Activated CD4-positive, alpha-beta memory T cell treated with anti-CD3 and anti-CD28 coated beads, Interleukin-2, amount 10 ng/mL, durations not matched to agents 7 days and 5 days (primary cell): ENCODE measurements at regions not wholly inside any gene's neighbourhood (a gene's known extent, or its start where the extent isn't known, plus 50 kb on each side); places are given as distances from the start of the nearest gene placed in this dataset.
"Not testable (repeated sequence)": the region's sequence is repeated elsewhere in the genome, so short reads cannot be mapped to it uniquely, and the experiment has no call there.

Experiments used
- CTCF ChIA-PET: fragments of 350-600 bp; sonication (Branson Sonifier 250); formaldehyde crosslinking; loops from one replicate; lab custom pipeline; 2021; ENCODE audit warnings: antibody characterized with exemption, inconsistent platforms; lab: Charles Lee
- POLR2A ChIA-PET: fragments of 350-600 bp; sonication (Branson Sonifier 250); formaldehyde crosslinking; loops from one replicate; lab custom pipeline; 2021; ENCODE audit warnings: antibody characterized with exemption; lab: Charles Lee
- DNase-seq: peaks from one replicate; pipeline ENCODE4 v3.0.0-alpha.2; 2020
- H3K27ac Mint-ChIP-seq: one replicate; pipeline ENCODE4 v1.8.0; 2021; ENCODE audit warnings: mild to moderate bottlenecking, mixed read lengths
- H3K27me3 Mint-ChIP-seq: one replicate; pipeline ENCODE4 v1.8.0; 2021; ENCODE audit warnings: mixed read lengths
- H3K36me3 Mint-ChIP-seq: one replicate; pipeline ENCODE4 v1.8.0; 2021; ENCODE audit warnings: low read depth, mixed read lengths
- H3K4me1 Mint-ChIP-seq: one replicate; pipeline ENCODE4 v1.8.0; 2021; ENCODE audit warnings: mixed read lengths
- H3K4me3 Mint-ChIP-seq: one replicate; pipeline ENCODE4 v1.8.0; 2021; ENCODE audit warnings: mild to moderate bottlenecking, mixed read lengths
- H3K9me3 Mint-ChIP-seq: one replicate; pipeline ENCODE4 v1.8.0; 2021; ENCODE audit warnings: mixed read lengths

DNA sequence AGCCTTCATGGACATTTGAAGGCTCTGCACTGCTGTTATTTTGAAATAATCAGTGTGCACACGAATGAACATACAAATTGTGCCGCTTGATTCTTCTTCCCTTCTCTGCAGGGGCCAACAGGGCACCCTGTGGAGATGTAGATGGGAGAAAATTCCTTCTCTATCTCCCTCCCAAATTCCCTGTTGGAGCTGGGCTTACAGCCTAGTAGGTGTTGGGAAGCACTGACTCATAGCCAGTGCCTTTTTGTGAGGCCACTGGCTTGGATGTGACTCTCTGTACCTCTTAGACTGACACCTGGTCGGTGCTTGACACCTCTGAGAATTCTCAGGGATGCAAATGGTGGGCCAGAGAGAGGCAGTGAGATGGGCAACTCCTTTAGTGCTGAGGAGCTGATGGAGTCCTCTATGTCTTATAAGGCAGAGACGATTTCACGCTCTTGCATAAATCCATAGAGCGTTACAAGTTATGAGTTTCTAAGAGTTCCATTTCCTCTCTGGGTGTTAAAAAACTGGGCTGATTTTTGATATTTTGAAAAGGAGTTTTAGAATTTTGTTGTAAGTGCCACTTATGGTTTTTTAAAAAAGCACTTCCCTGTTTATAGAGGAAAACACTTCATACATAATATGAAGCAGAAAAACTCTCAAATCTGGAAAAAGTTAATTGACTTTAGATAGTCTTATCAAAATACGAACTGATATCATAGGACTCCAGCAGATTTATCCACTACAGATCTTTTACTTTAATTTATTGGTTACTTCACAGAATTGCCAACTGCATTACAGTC is 89.8 kb upstream of the MAP3K7 start:
- Mint-ChIP-seq H3K36me3 (no peaks in the 10 kb centered on the region), H3K27me3 (peaks cover 17% of the 10 kb centered on the region), H3K4me1 (no peaks in the 10 kb centered on the region), H3K27ac (no peak overlapping the region), H3K4me3 (no peak overlapping the region), H3K9me3 (no peaks in the 10 kb centered on the region)
- ChIA-PET POLR2A (no interaction called here), CTCF (no interaction called here)
- no peak for DNase-seq

- CTCF ChIA-PET, H3K9me3 Mint-ChIP-seq, H3K4me3 Mint-ChIP-seq, H3K36me3 Mint-ChIP-seq, H3K27ac Mint-ChIP-seq, H3K4me1 Mint-ChIP-seq, POLR2A ChIA-PET, DNase-seq: not testable (repeated sequence)
- peaks cover 17% of the 10 kb centered on the region for H3K27me3 Mint-ChIP-seq
These were observed 88.2 kb upstream of the MAP3K7 start for GRCh38 chr6:90675107-90675506.

- H3K4me3 Mint-ChIP-seq, CTCF ChIA-PET, H3K9me3 Mint-ChIP-seq, H3K27ac Mint-ChIP-seq, DNase-seq, H3K4me1 Mint-ChIP-seq, H3K36me3 Mint-ChIP-seq, POLR2A ChIA-PET: not testable (repeated sequence)
- H3K27me3 Mint-ChIP-seq = peaks cover 17% of the 10 kb centered on the region
These were observed 87.2 kb upstream of the MAP3K7 start for GRCh38 chr6:90674077-90674476.

GRCh38 chr6:90669846-90670245 is 83.0 kb upstream of the MAP3K7 start:
- Mint-ChIP-seq H3K4me3 (no peak overlapping the region), H3K27ac (no peak overlapping the region), H3K9me3 (no peaks in the 10 kb centered on the region), H3K4me1 (no peaks in the 10 kb centered on the region), H3K36me3 (no peaks in the 10 kb centered on the region), H3K27me3 (peaks cover 6% of the 10 kb centered on the region)
- CTCF ChIA-PET = no interaction called here
- DNase-seq = no peak
- POLR2A ChIA-PET = no interaction called here

DNA sequence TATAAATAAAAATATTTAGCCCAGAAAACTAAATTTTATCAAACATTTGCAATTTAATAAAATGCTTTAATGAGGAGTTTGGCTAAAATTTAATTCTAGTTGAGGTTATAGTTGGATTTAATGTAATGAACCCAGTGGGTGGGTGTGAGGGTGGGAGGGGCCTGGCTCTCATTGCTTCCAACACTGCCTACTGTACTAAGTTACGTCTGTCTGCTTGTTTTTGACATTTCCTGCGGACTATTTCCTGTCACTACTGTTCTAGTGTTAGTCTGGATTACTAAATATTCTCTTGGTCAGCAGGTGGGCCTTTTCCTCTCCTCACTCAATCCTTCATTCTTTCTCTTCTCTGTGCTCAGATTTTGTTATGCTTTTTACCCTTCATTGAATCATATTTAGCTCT is 82.5 kb upstream of the MAP3K7 start:
- no peak for DNase-seq
- POLR2A ChIA-PET = no interaction called here
- Mint-ChIP-seq H3K9me3 (no peaks in the 10 kb centered on the region), H3K4me1 (no peaks in the 10 kb centered on the region), H3K4me3 (no peak overlapping the region), H3K27me3 (peaks cover 3% of the 10 kb centered on the region), H3K36me3 (no peaks in the 10 kb centered on the region), H3K27ac (no peak overlapping the region)
- CTCF ChIA-PET = no interaction called here

- ChIA-PET POLR2A (no interaction called here), CTCF (no interaction called here)
- no peaks in the 10 kb centered on the region for H3K36me3 Mint-ChIP-seq
These were observed 81.3 kb upstream of the MAP3K7 start for GRCh38 chr6:90668141-90668540.

GRCh38 chr6:90663873-90664272 is 77.0 kb upstream of the MAP3K7 start:
- Mint-ChIP-seq H3K9me3 (no peaks in the 10 kb centered on the region), H3K27ac (no peak overlapping the region), H3K36me3 (no peaks in the 10 kb centered on the region), H3K27me3 (peaks cover 7% of the 10 kb centered on the region), H3K4me1 (no peaks in the 10 kb centered on the region), H3K4me3 (no peak overlapping the region)
- ChIA-PET CTCF (no interaction called here), POLR2A (no interaction called here)
- no peak for DNase-seq

More at GRCh38 chr6:90668141-90668540, 81.3 kb upstream of the MAP3K7 start:
- no peak for DNase-seq
- Mint-ChIP-seq H3K9me3 (no peaks in the 10 kb centered on the region), H3K27ac (no peak overlapping the region), H3K27me3 (peaks cover 3% of the 10 kb centered on the region), H3K4me3 (no peak overlapping the region), H3K4me1 (no peaks in the 10 kb centered on the region)

GRCh38 chr6:90663106-90663505 is 76.2 kb upstream of the MAP3K7 start:
- Mint-ChIP-seq H3K36me3 (no peaks in the 10 kb centered on the region), H3K9me3 (no peaks in the 10 kb centered on the region), H3K27ac (no peak overlapping the region), H3K27me3 (peaks cover 7% of the 10 kb centered on the region), H3K4me1 (no peaks in the 10 kb centered on the region), H3K4me3 (no peak overlapping the region)
- CTCF ChIA-PET = no interaction called here
- no peak for DNase-seq
- POLR2A ChIA-PET = no interaction called here

- no peak overlapping the region for H3K4me3 Mint-ChIP-seq
- no peaks in the 10 kb centered on the region for H3K4me1 Mint-ChIP-seq
- DNase-seq = no peak
- peaks cover 7% of the 10 kb centered on the region for H3K27me3 Mint-ChIP-seq
- H3K36me3 Mint-ChIP-seq = no peaks in the 10 kb centered on the region
- CTCF ChIA-PET = no interaction called here
- no peaks in the 10 kb centered on the region for H3K9me3 Mint-ChIP-seq
- H3K27ac Mint-ChIP-seq = no peak overlapping the region
- POLR2A ChIA-PET = no interaction called here
These were observed 74.1 kb upstream of the MAP3K7 start for GRCh38 chr6:90660931-90661330.

DNA sequence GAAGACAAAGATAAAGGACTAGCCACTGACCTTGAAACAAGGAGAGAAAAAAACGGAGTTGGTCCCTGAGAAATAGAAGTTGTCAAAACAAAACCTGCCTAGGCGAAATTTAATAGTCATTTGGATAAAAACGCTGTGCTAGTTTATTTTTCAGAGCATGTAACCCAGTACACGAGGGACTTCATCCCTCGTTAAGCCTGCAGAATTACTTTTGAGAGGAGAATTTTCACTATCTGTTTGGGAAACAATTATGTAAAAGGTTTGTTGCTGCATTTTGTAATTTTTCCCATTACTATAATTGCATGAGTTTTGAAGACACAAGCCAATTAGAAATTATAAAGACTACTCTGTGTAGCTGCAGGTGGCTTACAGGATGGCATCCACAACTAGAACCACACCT is 71.6 kb upstream of the MAP3K7 start:
- no peak for DNase-seq
- Mint-ChIP-seq H3K36me3 (no peaks in the 10 kb centered on the region), H3K27me3 (peaks cover 12% of the 10 kb centered on the region), H3K4me3 (no peak overlapping the region), H3K9me3 (no peaks in the 10 kb centered on the region), H3K4me1 (no peaks in the 10 kb centered on the region), H3K27ac (no peak overlapping the region)
- ChIA-PET CTCF (no interaction called here), POLR2A (no interaction called here)

DNA sequence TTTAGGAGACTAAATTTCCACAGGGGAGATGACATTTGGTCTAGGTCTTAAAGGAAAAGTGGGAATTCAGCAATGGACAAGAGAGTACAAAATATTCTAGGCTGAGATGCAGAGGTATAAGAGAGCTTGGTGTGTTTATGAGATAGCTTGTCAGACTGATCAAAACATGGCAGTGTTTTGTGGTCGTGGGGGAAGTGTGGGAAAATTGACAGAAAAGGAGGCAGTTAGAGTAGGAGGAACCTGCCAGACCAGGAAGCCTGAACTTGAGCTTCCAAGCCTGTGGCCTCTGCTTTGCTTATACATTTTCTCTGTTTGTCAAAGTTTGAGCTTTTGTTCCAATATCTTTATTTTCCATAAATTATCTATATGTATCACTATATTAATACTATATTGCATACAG is 69.5 kb upstream of the MAP3K7 start:
- ChIA-PET POLR2A (no interaction called here), CTCF (no interaction called here)
- no peaks in the 10 kb centered on the region for H3K4me1 Mint-ChIP-seq
- no peak overlapping the region for H3K27ac Mint-ChIP-seq
- no peak for DNase-seq
- H3K36me3 Mint-ChIP-seq = no peaks in the 10 kb centered on the region
- H3K9me3 Mint-ChIP-seq = no peaks in the 10 kb centered on the region
- H3K27me3 Mint-ChIP-seq = peaks cover 12% of the 10 kb centered on the region
- no peak overlapping the region for H3K4me3 Mint-ChIP-seq

DNA sequence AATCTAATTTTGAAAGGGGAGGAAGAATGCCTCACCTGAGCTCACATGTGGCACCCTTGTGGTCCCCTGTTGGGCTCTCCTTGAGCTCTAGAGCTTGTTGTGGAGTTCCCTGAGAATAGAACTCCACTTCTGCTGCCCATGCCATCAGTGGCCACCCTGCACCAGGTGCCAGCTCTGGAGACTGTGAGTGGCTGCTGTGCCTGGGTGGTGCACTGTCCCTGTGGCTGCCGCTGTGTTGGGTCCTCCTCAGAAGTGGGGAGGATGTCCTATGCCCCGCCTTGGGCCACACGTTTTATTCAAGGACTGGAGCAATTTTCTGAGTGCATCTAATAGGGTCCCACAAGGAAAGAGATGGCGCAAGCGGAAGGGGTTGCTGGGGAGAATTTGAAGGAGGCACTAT is 67.9 kb upstream of the MAP3K7 start:
- no peak overlapping the region for H3K27ac Mint-ChIP-seq
- no peaks in the 10 kb centered on the region for H3K4me1 Mint-ChIP-seq
- H3K9me3 Mint-ChIP-seq = no peaks in the 10 kb centered on the region
- H3K36me3 Mint-ChIP-seq = no peaks in the 10 kb centered on the region
- H3K4me3 Mint-ChIP-seq = no peak overlapping the region
- ChIA-PET POLR2A (no interaction called here), CTCF (no interaction called here)
- peaks cover 12% of the 10 kb centered on the region for H3K27me3 Mint-ChIP-seq
- DNase-seq = no peak

DNA sequence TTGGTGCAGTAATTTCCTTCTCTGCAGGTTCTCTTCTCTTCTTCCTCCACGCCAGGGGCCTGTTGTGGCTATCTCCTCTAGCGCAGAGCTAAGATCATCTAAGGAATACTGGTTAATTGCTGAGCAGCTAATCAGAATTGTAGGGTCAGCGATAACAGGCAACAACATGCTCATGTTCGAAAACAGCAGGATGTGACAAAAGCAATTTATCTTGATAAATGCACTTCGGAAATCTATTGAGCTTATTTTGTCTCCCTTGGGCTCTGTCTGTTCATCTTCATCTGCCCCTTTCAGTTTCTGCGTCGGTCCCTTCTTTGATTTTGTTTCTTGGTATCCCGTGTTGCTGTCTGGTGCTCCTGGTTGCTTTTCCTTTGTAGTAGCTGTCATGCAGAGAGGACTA is 67.3 kb upstream of the MAP3K7 start:
- H3K27ac Mint-ChIP-seq = no peak overlapping the region
- H3K27me3 Mint-ChIP-seq = peaks cover 9% of the 10 kb centered on the region
- no peaks in the 10 kb centered on the region for H3K4me1 Mint-ChIP-seq
- H3K4me3 Mint-ChIP-seq = no peak overlapping the region
- CTCF ChIA-PET = no interaction called here
- no peak for DNase-seq
- POLR2A ChIA-PET = no interaction called here
- no peaks in the 10 kb centered on the region for H3K36me3 Mint-ChIP-seq
- H3K9me3 Mint-ChIP-seq = no peaks in the 10 kb centered on the region

DNA sequence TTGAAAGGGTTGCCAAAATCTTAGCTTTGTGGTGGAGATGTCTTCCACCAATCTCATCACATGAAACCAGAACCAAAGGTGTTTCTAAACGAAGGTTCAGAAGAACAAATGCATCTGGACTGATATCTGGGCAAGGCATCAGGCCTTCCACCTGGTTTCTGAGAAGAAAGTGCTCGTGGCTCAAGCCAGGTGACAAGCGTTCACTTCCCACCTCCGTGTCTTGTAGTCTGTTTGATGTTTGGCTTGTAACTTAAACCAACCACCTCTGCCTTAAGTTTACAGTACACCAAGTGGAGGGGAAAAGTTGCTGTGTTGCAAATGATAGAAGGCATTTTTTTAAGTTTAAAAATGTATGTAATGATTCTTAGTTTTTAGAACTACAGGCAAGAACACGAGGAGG is 66.9 kb upstream of the MAP3K7 start:
- DNase-seq = no peak
- Mint-ChIP-seq H3K4me1 (no peaks in the 10 kb centered on the region), H3K27ac (no peak overlapping the region), H3K9me3 (no peaks in the 10 kb centered on the region), H3K27me3 (peaks cover 9% of the 10 kb centered on the region), H3K4me3 (no peak overlapping the region), H3K36me3 (no peaks in the 10 kb centered on the region)
- ChIA-PET CTCF (no interaction called here), POLR2A (no interaction called here)
